GM23248 (cell line): ENCODE measurements at regions not wholly inside any gene's neighbourhood (a gene's known extent, or its start where the extent isn't known, plus 50 kb on each side); places are given as distances from the start of the nearest gene placed in this dataset.

Source experiments
- EZH2 ChIP-seq: fragments of 200-600 bp; sonication (generic); IDR thresholded peaks from 2 replicates; pipeline ENCODE4 v1.6.1; 2018; ENCODE audit warnings: antibody characterized with exemption, mild to moderate bottlenecking; ENCODE audit not compliant: insufficient read depth, poor library complexity, severe bottlenecking
- EZH2phosphoT487 ChIP-seq: fragments of 200-600 bp; sonication (generic); IDR thresholded peaks from 2 replicates; pipeline ENCODE4 v1.6.1; 2018; ENCODE audit warnings: antibody characterized with exemption, moderate library complexity, mild to moderate bottlenecking, low read depth; ENCODE audit not compliant: insufficient read depth

DNA sequence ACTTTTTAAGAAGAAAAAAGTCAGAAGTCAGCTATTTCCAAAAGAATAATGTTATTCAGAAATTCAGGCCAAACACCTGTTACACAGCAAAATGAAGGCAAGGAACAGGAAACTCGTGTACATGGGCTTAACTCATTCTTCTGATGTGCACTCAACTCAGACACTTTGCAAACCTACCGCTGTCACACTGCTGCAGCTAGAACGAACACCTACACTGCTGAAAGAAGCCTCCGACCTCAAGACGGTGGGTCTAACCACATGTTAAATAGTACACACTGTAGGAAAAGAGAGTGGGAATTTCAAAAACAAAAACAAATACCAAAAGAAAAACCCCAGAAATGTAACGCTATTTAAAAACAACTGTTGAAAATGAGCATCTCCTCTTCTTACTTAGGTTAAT is 384.5 kb downstream of the IRX1 start:
- no peak for TF ChIP-seq EZH2
- TF ChIP-seq EZH2phosphoT487 = no peak
